HepG2 (cell line): ENCODE measurements at regions not wholly inside any gene's neighbourhood (a gene's known extent, or its start where the extent isn't known, plus 50 kb on each side); places are given as distances from the start of the nearest gene placed in this dataset.

Experiments
- ATAC-seq: fragments of 200-7000 bp; cut with Tn5 transposase; 3 replicates; pipeline ENCODE4 v1.9.1; 2020; ENCODE audit warnings: mild to moderate bottlenecking, moderate library complexity
- BruUV-seq: library from RNA; stranded (reverse); fragments of 400-500 nt; replicated peaks from 2 replicates; lab custom pipeline; 2021; lab: Mats Ljungman, UMichigan
- CTCF ChIA-PET: fragments of 300-600 bp; formaldehyde crosslinking; extraction: SDS; loops from one replicate; lab custom pipeline; 2021; ENCODE audit warnings: low total read pairs, inconsistent platforms, low intra/inter-chr PET ratio; lab: Yijun Ruan, JAX
- POLR2A ChIA-PET: fragments of 350-600 bp; sonication (Branson Sonifier 250); formaldehyde crosslinking; loops from one replicate; lab custom pipeline; 2020; ENCODE audit warnings: antibody characterized with exemption, inconsistent platforms; lab: Yijun Ruan, JAX
- DNase-seq: peaks from one replicate; pipeline ENCODE4 v3.0.0-alpha.2; 2015; ENCODE audit warnings: low spot score
- FAIRE-seq: peaks from 3 replicates; lab custom pipeline; 2011; peaks lifted over from hg19 to GRCh38; lab: Jason Lieb, UNC
- H2AFZ ChIP-seq: one replicate; pipeline ENCODE4 v1.6.1; 2011; ENCODE audit warnings: low read length, inconsistent platforms
- H3K27ac ChIP-seq: fragments of 300-600 bp; 3 replicates; pipeline ENCODE4 v1.8.0; 2011; ENCODE audit warnings: mixed run types, mild to moderate bottlenecking, mixed read lengths, low read length, inconsistent platforms; ENCODE audit not compliant: insufficient read depth; ENCODE audit errors: extremely low read length
- H3K27me3 ChIP-seq, 2 experiments: fragments of 200-600 bp in 1 of 2; 2 replicates in 1 of 2; 3 replicates in 1 of 2; pipeline versions ENCODE4 v1.6.0 to v1.8.0; 2011; ENCODE audit warnings: low read length in 2 of 2, mild to moderate bottlenecking in 2 of 2, moderate library complexity in 2 of 2, inconsistent platforms in 1 of 2; ENCODE audit not compliant: insufficient read depth in 2 of 2, control insufficient read depth in 1 of 2
- H3K36me3 ChIP-seq, 2 experiments: fragments of 200-600 bp in 1 of 2; replicated peaks in 1 of 2; 2 replicates in 1 of 2; 3 replicates in 1 of 2; pipeline versions ENCODE4 v1.5.1 to v1.8.0; 2011; ENCODE audit warnings: low read length in 2 of 2, inconsistent platforms in 1 of 2; ENCODE audit not compliant: insufficient read depth in 2 of 2, control insufficient read depth in 1 of 2
- H3K4me1 ChIP-seq: 2 replicates; pipeline ENCODE4 v1.5.1; 2012; ENCODE audit warnings: low read length, inconsistent platforms; ENCODE audit not compliant: insufficient read depth
- H3K4me2 ChIP-seq: 2 replicates; pipeline ENCODE4 v1.6.0; 2011; ENCODE audit warnings: low read depth, low read length, inconsistent platforms
- H3K4me3 ChIP-seq, 3 experiments: fragments of 200-600 bp in 1 of 3; sonication (generic), shearing (Covaris generic) in 1 of 3; replicated peaks in 1 of 3; 2 replicates each; pipeline ENCODE4 v1.5.1; 2011 to 2016; ENCODE audit warnings: low read length in 3 of 3, inconsistent platforms in 2 of 3, low read depth in 2 of 3, mild to moderate bottlenecking in 2 of 3, control low read depth in 1 of 3, mixed read lengths in 1 of 3; ENCODE audit not compliant: insufficient read depth in 1 of 3
- H3K79me2 ChIP-seq: one replicate; pipeline ENCODE4 v1.6.1; 2011; ENCODE audit warnings: low read length, inconsistent platforms; ENCODE audit not compliant: insufficient read depth
- H3K9ac ChIP-seq: 2 replicates; pipeline ENCODE4 v1.6.0; 2011; ENCODE audit warnings: mild to moderate bottlenecking, low read depth, low read length, inconsistent platforms; ENCODE audit not compliant: insufficient read depth
- H3K9me3 ChIP-seq: 2 replicates; pipeline ENCODE4 v1.5.1; 2012; ENCODE audit warnings: mild to moderate bottlenecking, low read length
- H4K20me1 ChIP-seq: 2 replicates; pipeline ENCODE4 v1.6.0; 2011; ENCODE audit warnings: inconsistent platforms, mild to moderate bottlenecking, low read length, moderate library complexity; ENCODE audit not compliant: insufficient read depth
- CREBL2 ChIP-seq: sonication (generic); formaldehyde crosslinking; IDR thresholded peaks from 2 replicates; pipeline ENCODE4 v1.8.1; 2023; ENCODE audit warnings: missing genetic modification reagents, mild to moderate bottlenecking, borderline replicate concordance
- E2F5 ChIP-seq: sonication (generic); formaldehyde crosslinking; conservative IDR thresholded peaks from 2 replicates; pipeline ENCODE4 v1.4.0; 2020; ENCODE audit warnings: missing genetic modification reagents
- FOXK2 ChIP-seq: fragments of 450-650 bp; IDR thresholded peaks from 2 replicates; pipeline ENCODE4 v1.6.1; 2016
- GABPB1 ChIP-seq: IDR thresholded peaks from 2 replicates; pipeline ENCODE4 v1.6.1; 2016; ENCODE audit warnings: mild to moderate bottlenecking, missing genetic modification reagents, moderate library complexity, missing compliant biosample characterization
- IKZF4 ChIP-seq: sonication (generic); formaldehyde crosslinking; IDR thresholded peaks from 2 replicates; pipeline ENCODE4 v1.5.1; 2020; ENCODE audit warnings: borderline replicate concordance, mild to moderate bottlenecking, low read depth, missing genetic modification reagents; ENCODE audit errors: not compliant biosample characterization
- IRF2 ChIP-seq: IDR thresholded peaks from 2 replicates; pipeline ENCODE4 v1.6.1; 2018; ENCODE audit warnings: missing genetic modification reagents, missing compliant biosample characterization
- JDP2 ChIP-seq: sonication (generic); formaldehyde crosslinking; IDR thresholded peaks from 2 replicates; pipeline ENCODE4 v1.8.1; 2022; ENCODE audit warnings: missing genetic modification reagents, borderline replicate concordance
- MAFG ChIP-seq: sonication (generic); formaldehyde crosslinking; IDR thresholded peaks from 2 replicates; pipeline ENCODE4 v1.5.1; 2020; ENCODE audit warnings: mild to moderate bottlenecking, missing genetic modification reagents
- NFYC ChIP-seq: IDR thresholded peaks from 2 replicates; pipeline ENCODE4 v1.6.1; 2016; ENCODE audit warnings: missing genetic modification reagents, missing compliant biosample characterization
- NR3C1 ChIP-seq: sonication (generic); formaldehyde crosslinking; IDR thresholded peaks from 2 replicates; pipeline ENCODE4 v1.4.0; 2020; ENCODE audit warnings: missing genetic modification reagents
- REST ChIP-seq, 2 experiments: IDR thresholded peaks; 2 replicates each; pipeline ENCODE4 v1.6.1; 2011 to 2012; ENCODE audit warnings: low read length in 2 of 2, borderline replicate concordance in 1 of 2, low read depth in 1 of 2, mild to moderate bottlenecking in 1 of 2, moderate library complexity in 1 of 2
- RXRB ChIP-seq: IDR thresholded peaks from 2 replicates; pipeline ENCODE4 v1.6.1; 2016; ENCODE audit warnings: borderline replicate concordance, missing genetic modification reagents, missing compliant biosample characterization
- U2AF2 ChIP-seq: fragments of 200-400 bp; formaldehyde crosslinking; IDR thresholded peaks from 2 replicates; pipeline ENCODE4 v1.6.1; 2017; ENCODE audit warnings: low read depth, mild to moderate bottlenecking, low read length
- ZBTB42 ChIP-seq: sonication (generic); formaldehyde crosslinking; IDR thresholded peaks from 2 replicates; pipeline ENCODE4 v1.5.0; 2020; ENCODE audit warnings: mild to moderate bottlenecking, missing genetic modification reagents
- ZBTB44 ChIP-seq: sonication (generic); formaldehyde crosslinking; IDR thresholded peaks from 2 replicates; pipeline ENCODE4 v1.4.0; 2020; ENCODE audit warnings: missing genetic modification reagents
- ZNF33B ChIP-seq: sonication (generic); formaldehyde crosslinking; IDR thresholded peaks from 2 replicates; pipeline ENCODE4 v1.5.1; 2020; ENCODE audit warnings: mild to moderate bottlenecking, missing genetic modification reagents
- ZNF383 ChIP-seq: sonication (generic); formaldehyde crosslinking; IDR thresholded peaks from 2 replicates; pipeline ENCODE4 v1.4.0; 2020; ENCODE audit warnings: missing genetic modification reagents, mild to moderate bottlenecking, borderline replicate concordance
- ZNF598 ChIP-seq: sonication (generic); formaldehyde crosslinking; IDR thresholded peaks from 2 replicates; pipeline ENCODE4 v1.5.1; 2020; ENCODE audit warnings: mild to moderate bottlenecking, missing genetic modification reagents, borderline replicate concordance
- ZNF782 ChIP-seq: sonication (generic); formaldehyde crosslinking; IDR thresholded peaks from 2 replicates; pipeline ENCODE4 v1.4.0; 2020; ENCODE audit warnings: missing genetic modification reagents, mild to moderate bottlenecking, borderline replicate concordance
- WGBS: methylation state at CpG from one replicate; pipeline ENCODE4 v1.1.6; 2017; ENCODE audit warnings: low lambda C conversion rate; 5-methylcytosine and 5-hydroxymethylcytosine counted together
- in situ Hi-C: cut with HindIII; loops from 2 replicates; pipeline ENCODE4 v1.10.0; 2017; ENCODE audit warnings: low pct_unique_long_range_greater_than_20kb; ENCODE audit not compliant: extremely low pct_ligation_motif_present
- intact Hi-C: fragments of 100-400 bp; cut with micrococcal nuclease; formaldehyde crosslinking; loops from one replicate; pipeline ENCODE4 v1.10.0; 2022; ENCODE audit not compliant: unreplicated experiment

DNA sequence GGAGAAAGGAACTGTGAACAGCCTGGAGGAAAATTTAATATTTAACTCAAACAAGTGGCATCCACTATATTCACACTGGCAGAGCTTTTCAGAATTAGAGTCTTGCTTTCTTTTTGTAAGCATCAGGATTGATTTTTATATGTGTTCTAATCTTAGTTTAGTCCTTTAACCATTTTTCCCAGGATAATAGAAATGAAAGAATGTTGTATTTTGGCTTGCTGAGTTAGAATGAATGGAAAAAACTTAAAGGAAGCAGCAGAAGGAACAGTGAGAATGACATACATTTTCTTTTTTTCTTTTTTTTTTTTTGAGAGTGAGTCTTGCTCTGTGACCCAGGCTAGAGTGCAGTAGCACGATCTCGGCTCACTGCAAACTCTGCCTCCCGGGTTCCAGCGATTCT, 53.0 kb downstream of the ZC3H11B start:
- no TSS peak for BruUV-seq
- no peak for FAIRE-seq

More for the DNA sequence above, 53.0 kb downstream of the ZC3H11B start:
- CTCF ChIA-PET: no interaction called here
- intact Hi-C loops: loop anchor here (10.0 kb wide), 4 partner anchors 145 to 355 kb away; no protein-coding TSS in a partner anchor
- TF ChIP-seq RXRB: no peak
- TF ChIP-seq NFYC (CRISPR knock-in tag): no peak
- TF ChIP-seq ZNF782 (CRISPR knock-in tag): no peak
- TF ChIP-seq MAFG (CRISPR knock-in tag): no peak
- no peak for TF ChIP-seq FOXK2
- no peak for TF ChIP-seq GABPB1 (CRISPR knock-in tag)
- no peak for TF ChIP-seq ZNF33B (CRISPR knock-in tag)
- TF ChIP-seq ZBTB44 (CRISPR knock-in tag): no peak
- TF ChIP-seq CREBL2 (CRISPR knock-in tag): no peak
- TF ChIP-seq ZNF383: no peak
- TF ChIP-seq IKZF4 (CRISPR knock-in tag): no peak
- no peak for TF ChIP-seq ZBTB42 (CRISPR knock-in tag)
- no peak for TF ChIP-seq IRF2 (CRISPR knock-in tag)
- no peak for TF ChIP-seq REST (IDR thresholded peaks at IDR 0.05; ENCODE audit: borderline replicate concordance in 1 of 2, low read depth in 1 of 2, low read length in 2 of 2)
- no peak for TF ChIP-seq E2F5 (CRISPR knock-in tag)
- TF ChIP-seq U2AF2: no peak
- TF ChIP-seq ZNF598 (CRISPR knock-in tag): no peak
- TF ChIP-seq JDP2: no peak
- TF ChIP-seq NR3C1 (CRISPR knock-in tag): no peak
- H3K4me3 ChIP-seq: no peak overlapping the region
- H2AFZ ChIP-seq: no peak overlapping the region
- no peaks in the 10 kb centered on the region for H3K9me3 ChIP-seq
- no peak overlapping the region for H3K4me2 ChIP-seq
- H3K4me1 ChIP-seq: peaks cover 15% of the 10 kb centered on the region
- H3K9ac ChIP-seq: no peak overlapping the region
- DNase-seq (no peak), ATAC-seq (no peak)
- no peaks in the 10 kb centered on the region for H3K36me3 ChIP-seq
- H3K79me2 ChIP-seq: no peaks in the 10 kb centered on the region
- H3K27ac ChIP-seq: no peak overlapping the region
- no peaks in the 10 kb centered on the region for H3K27me3 ChIP-seq
- in situ Hi-C loops: loop anchor here (10.0 kb wide), 1 partner anchor 1225 kb away; no protein-coding TSS in a partner anchor
- H4K20me1 ChIP-seq: no peaks in the 10 kb centered on the region
- POLR2A ChIA-PET: no interaction called here
- 4% methylated on average over 4 of the region's 4 CpGs for WGBS
